HCT116 (cell line): ENCODE measurements at regions not wholly inside any gene's neighbourhood (a gene's known extent, or its start where the extent isn't known, plus 50 kb on each side); places are given as distances from the start of the nearest gene placed in this dataset.

Experiments used
- ATAC-seq: fragments of 200-7000 bp; cut with Tn5 transposase; 2 replicates; pipeline ENCODE4 v1.9.1; 2020; ENCODE audit warnings: mild to moderate bottlenecking, moderate library complexity
- BruUV-seq: library from RNA; stranded (reverse); fragments of 400-500 nt; replicated peaks from 2 replicates; lab custom pipeline; 2021; lab: Mats Ljungman, UMichigan
- CTCF ChIA-PET: fragments of 300-600 bp; sonication (Branson Sonifier 250); formaldehyde crosslinking; loops from one replicate; lab custom pipeline; 2021; ENCODE audit warnings: antibody characterized with exemption; lab: Charles Lee
- POLR2A ChIA-PET: fragments of 300-600, 350-600 bp; sonication (Branson Sonifier 250); formaldehyde crosslinking; loops from one replicate; lab custom pipeline; 2021; ENCODE audit warnings: antibody characterized with exemption; lab: Charles Lee
- RAD21 ChIA-PET, 2 experiments: fragments of 300-600 bp; sonication (Branson Sonifier 250); formaldehyde crosslinking; loops; one replicate each; lab custom pipeline; 2023; ENCODE audit warnings: low total read pairs in 2 of 2; ENCODE audit not compliant: uncharacterized antibody in 2 of 2, unreplicated experiment in 2 of 2, low non-redundant PET in 1 of 2; lab: Charles Lee
- DNase-seq: peaks from one replicate; pipeline ENCODE4 v3.0.0-alpha.2; 2010; ENCODE audit warnings: low read depth, low spot score
- H2AFZ ChIP-seq: fragments of 200-600 bp; shearing (Covaris generic), sonication (generic); 2 replicates; pipeline ENCODE4 v1.6.1; 2017; ENCODE audit warnings: low read depth, mixed run types, mixed read lengths, antibody characterized with exemption, low read length; ENCODE audit not compliant: poor library complexity, severe bottlenecking
- H3K27ac ChIP-seq: 2 replicates; pipeline ENCODE4 v1.5.1; 2012; ENCODE audit warnings: low read depth, low read length
- H3K27me3 ChIP-seq: fragments of 200-600 bp; sonication (generic); 2 replicates; pipeline ENCODE4 v1.6.1; 2016; ENCODE audit warnings: mixed run types, low read length, mixed read lengths; ENCODE audit not compliant: insufficient read depth
- H3K36me3 ChIP-seq, 2 experiments: fragments of 200-500 bp in 1 of 2; fragments of 200-600 bp in 1 of 2; sonication (Bioruptor generic) in 1 of 2; sonication (generic) in 1 of 2; 2 replicates each; pipeline versions ENCODE4 v1.5.1 to v1.6.1; 2014 to 2016; ENCODE audit warnings: low read length in 2 of 2, inconsistent platforms in 1 of 2, mixed read lengths in 1 of 2, mixed run types in 1 of 2; ENCODE audit not compliant: insufficient read depth in 2 of 2, control insufficient read depth in 1 of 2
- H3K4me1 ChIP-seq, 2 experiments: fragments of 200-600 bp in 1 of 2; sonication (generic) in 1 of 2; 2 replicates each; pipeline versions ENCODE4 v1.5.1 to v1.6.1; 2012 to 2017; ENCODE audit warnings: low read length in 2 of 2, inconsistent platforms in 1 of 2, mild to moderate bottlenecking in 1 of 2, mixed read lengths in 1 of 2, mixed run types in 1 of 2, moderate library complexity in 1 of 2; ENCODE audit not compliant: insufficient read depth in 2 of 2, control insufficient read depth in 1 of 2
- H3K4me2 ChIP-seq: fragments of 200-600 bp; sonication (generic); 2 replicates; pipeline ENCODE4 v1.6.1; 2017; ENCODE audit warnings: mixed run types, low read length, mixed read lengths
- H3K4me3 ChIP-seq, 2 experiments: fragments of 200-600 bp in 1 of 2; sonication (generic) in 1 of 2; replicated peaks in 1 of 2; 2 replicates each; pipeline ENCODE4 v1.5.1; 2011 to 2016; ENCODE audit warnings: low read length in 2 of 2, control low read depth in 1 of 2, low read depth in 1 of 2, mild to moderate bottlenecking in 1 of 2, mixed read lengths in 1 of 2, mixed run types in 1 of 2
- H3K79me2 ChIP-seq: fragments of 200-600 bp; sonication (generic); 2 replicates; pipeline ENCODE4 v1.6.1; 2017; ENCODE audit warnings: mild to moderate bottlenecking, mixed run types, low read length, moderate library complexity, mixed read lengths; ENCODE audit not compliant: insufficient read depth
- H3K9ac ChIP-seq: fragments of 200-600 bp; sonication (generic); 2 replicates; pipeline ENCODE4 v1.6.1; 2016; ENCODE audit warnings: low read length, mixed read lengths
- H3K9me2 ChIP-seq: fragments of 200-600 bp; sonication (generic), shearing (Covaris generic); 2 replicates; pipeline ENCODE4 v1.6.1; 2017; ENCODE audit warnings: mixed run types, mild to moderate bottlenecking, moderate library complexity; ENCODE audit not compliant: insufficient read depth
- H3K9me3 ChIP-seq, 2 experiments: fragments of 200-500 bp in 1 of 2; fragments of 200-600 bp in 1 of 2; sonication (Bioruptor generic) in 1 of 2; sonication (generic) in 1 of 2; 2 replicates each; pipeline ENCODE4 v1.6.1; 2014 to 2017; ENCODE audit warnings: low read length in 2 of 2, mixed read lengths in 2 of 2, inconsistent platforms in 1 of 2, low read depth in 1 of 2, mild to moderate bottlenecking in 1 of 2, mixed run types in 1 of 2, moderate library complexity in 1 of 2; ENCODE audit not compliant: control insufficient read depth in 1 of 2, insufficient read depth in 1 of 2
- H4K20me1 ChIP-seq: fragments of 200-600 bp; sonication (generic), shearing (Covaris generic); 2 replicates; pipeline ENCODE4 v1.6.1; 2017; ENCODE audit warnings: mixed run types, mild to moderate bottlenecking, moderate library complexity; ENCODE audit not compliant: insufficient read depth
- CBX3 ChIP-seq: IDR thresholded peaks from 2 replicates; pipeline ENCODE4 v1.6.1; 2012; ENCODE audit warnings: low read depth
- EGR1 ChIP-seq: IDR thresholded peaks from 2 replicates; pipeline ENCODE4 v1.6.1; 2012; ENCODE audit warnings: low read depth
- ELF1 ChIP-seq: IDR thresholded peaks from 2 replicates; pipeline ENCODE4 v1.6.1; 2012; ENCODE audit warnings: low read depth, borderline replicate concordance
- EZH2 ChIP-seq: fragments of 200-600 bp; sonication (generic); IDR thresholded peaks from 2 replicates; pipeline ENCODE4 v1.6.1; 2017; ENCODE audit warnings: antibody characterized with exemption, mixed run types
- EZH2phosphoT487 ChIP-seq: fragments of 200-600 bp; IDR thresholded peaks from 2 replicates; pipeline ENCODE4 v1.6.1; 2018; ENCODE audit warnings: antibody characterized with exemption, borderline replicate concordance
- FOSL1 ChIP-seq: IDR thresholded peaks from 2 replicates; pipeline ENCODE4 v1.6.1; 2012; ENCODE audit warnings: low read depth
- JUND ChIP-seq: IDR thresholded peaks from 2 replicates; pipeline ENCODE4 v1.6.1; 2012
- MAX ChIP-seq: IDR thresholded peaks from 2 replicates; pipeline ENCODE4 v1.6.1; 2012
- POLR2A ChIP-seq: IDR thresholded peaks from 2 replicates; pipeline ENCODE4 v1.7.0; 2011; ENCODE audit warnings: borderline replicate concordance; ENCODE audit not compliant: insufficient read depth, insufficient read length; ENCODE audit errors: extremely low read depth
- SIN3A ChIP-seq: IDR thresholded peaks from 2 replicates; pipeline ENCODE4 v1.6.1; 2012; ENCODE audit warnings: low read depth
- SP1 ChIP-seq: IDR thresholded peaks from 2 replicates; pipeline ENCODE4 v1.6.1; 2012; ENCODE audit warnings: low read depth
- SRF ChIP-seq: IDR thresholded peaks from 2 replicates; pipeline ENCODE4 v1.6.1; 2012; ENCODE audit warnings: low read depth
- TCF7L2 ChIP-seq: IDR thresholded peaks from 2 replicates; pipeline ENCODE4 v1.7.0; 2011; ENCODE audit warnings: borderline replicate concordance, inconsistent platforms; ENCODE audit not compliant: insufficient read depth, insufficient read length; ENCODE audit errors: extremely low read depth
- ZFX ChIP-seq: fragments of 450-650 bp; IDR thresholded peaks from 2 replicates; pipeline ENCODE4 v1.6.1; 2017
- ZNF274 ChIP-seq: fragments of 200-500 bp; sonication (Bioruptor generic); IDR thresholded peaks from 2 replicates; pipeline ENCODE4 v1.6.1; 2014; ENCODE audit warnings: mild to moderate bottlenecking, low read depth, low read length, inconsistent platforms
- intact Hi-C: fragments of 100-400 bp; cut with micrococcal nuclease; formaldehyde crosslinking; loops from 2 replicates; pipeline ENCODE4 v1.10.0; 2022
- TF ChIP-seq, protein P1 (sequence below): IDR thresholded peaks from 2 replicates; pipeline ENCODE4 v1.6.1; 2011; ENCODE audit warnings: mild to moderate bottlenecking, low read length, moderate library complexity; ENCODE audit not compliant: insufficient replicate concordance; ENCODE audit errors: extremely low read depth
- TF ChIP-seq, protein P2 (sequence below), 3 experiments: fragments of 200-600 bp in 1 of 3; sonication (generic) in 1 of 3; IDR thresholded peaks in 2 of 3; conservative IDR thresholded peaks in 1 of 3; 2 replicates each; pipeline ENCODE4 v1.5.1; 2012 to 2017; ENCODE audit warnings: low read depth in 2 of 3, low read length in 2 of 3, antibody characterized with exemption in 1 of 3, borderline replicate concordance in 1 of 3, control low read depth in 1 of 3, mild to moderate bottlenecking in 1 of 3, mixed read lengths in 1 of 3, mixed run types in 1 of 3, moderate library complexity in 1 of 3; ENCODE audit not compliant: insufficient read depth in 1 of 3
- TF ChIP-seq, protein P3 (sequence below): IDR thresholded peaks from 2 replicates; pipeline ENCODE4 v1.6.1; 2012

DNA sequence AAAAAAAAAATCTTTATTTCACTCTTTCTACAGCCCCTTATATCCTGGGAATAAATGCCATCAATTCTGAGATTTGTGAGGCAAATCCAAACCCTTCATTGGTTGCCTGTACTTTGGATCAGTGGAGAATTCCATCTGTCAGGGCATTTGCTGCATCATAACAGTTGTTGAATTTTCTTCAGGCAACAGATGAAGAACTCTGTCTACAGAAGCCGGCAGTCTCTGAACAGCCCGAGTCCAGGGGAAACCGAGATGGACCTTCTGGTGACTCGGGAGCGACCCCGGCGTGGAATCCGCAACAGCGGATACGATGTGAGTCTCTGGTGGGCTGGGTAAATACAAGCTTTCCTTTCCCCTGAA is 82.3 kb downstream of the C11orf91 start:
- H3K79me2 ChIP-seq: no peaks in the 10 kb centered on the region
- H3K4me1 ChIP-seq: no peaks in the 10 kb centered on the region
- no peaks in the 10 kb centered on the region for H3K27me3 ChIP-seq
- no peaks in the 10 kb centered on the region for H4K20me1 ChIP-seq
- H2AFZ ChIP-seq: no peak overlapping the region
- H3K4me3 ChIP-seq: no peak overlapping the region
- no peak overlapping the region for H3K27ac ChIP-seq
- DNase-seq (no peak), ATAC-seq (no peak)
- no TSS peak for BruUV-seq
- ChIA-PET RAD21 (no interaction called here), CTCF (no interaction called here), POLR2A (no interaction called here)
- intact Hi-C loops: no loop called here
- H3K9me2 ChIP-seq: no peaks in the 10 kb centered on the region
- TF ChIP-seq SP1: no peak
- no peak for TF ChIP-seq TCF7L2
- no peak for TF ChIP-seq ZNF274
- TF ChIP-seq EZH2: no peak
- TF ChIP-seq SIN3A: no peak
- no peak for TF ChIP-seq ZFX
- TF ChIP-seq, protein P1, sequence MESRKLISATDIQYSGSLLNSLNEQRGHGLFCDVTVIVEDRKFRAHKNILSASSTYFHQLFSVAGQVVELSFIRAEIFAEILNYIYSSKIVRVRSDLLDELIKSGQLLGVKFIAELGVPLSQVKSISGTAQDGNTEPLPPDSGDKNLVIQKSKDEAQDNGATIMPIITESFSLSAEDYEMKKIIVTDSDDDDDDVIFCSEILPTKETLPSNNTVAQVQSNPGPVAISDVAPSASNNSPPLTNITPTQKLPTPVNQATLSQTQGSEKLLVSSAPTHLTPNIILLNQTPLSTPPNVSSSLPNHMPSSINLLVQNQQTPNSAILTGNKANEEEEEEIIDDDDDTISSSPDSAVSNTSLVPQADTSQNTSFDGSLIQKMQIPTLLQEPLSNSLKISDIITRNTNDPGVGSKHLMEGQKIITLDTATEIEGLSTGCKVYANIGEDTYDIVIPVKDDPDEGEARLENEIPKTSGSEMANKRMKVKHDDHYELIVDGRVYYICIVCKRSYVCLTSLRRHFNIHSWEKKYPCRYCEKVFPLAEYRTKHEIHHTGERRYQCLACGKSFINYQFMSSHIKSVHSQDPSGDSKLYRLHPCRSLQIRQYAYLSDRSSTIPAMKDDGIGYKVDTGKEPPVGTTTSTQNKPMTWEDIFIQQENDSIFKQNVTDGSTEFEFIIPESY: no peak
- TF ChIP-seq ELF1: no peak
- TF ChIP-seq JUND: no peak
- TF ChIP-seq, protein P2, sequence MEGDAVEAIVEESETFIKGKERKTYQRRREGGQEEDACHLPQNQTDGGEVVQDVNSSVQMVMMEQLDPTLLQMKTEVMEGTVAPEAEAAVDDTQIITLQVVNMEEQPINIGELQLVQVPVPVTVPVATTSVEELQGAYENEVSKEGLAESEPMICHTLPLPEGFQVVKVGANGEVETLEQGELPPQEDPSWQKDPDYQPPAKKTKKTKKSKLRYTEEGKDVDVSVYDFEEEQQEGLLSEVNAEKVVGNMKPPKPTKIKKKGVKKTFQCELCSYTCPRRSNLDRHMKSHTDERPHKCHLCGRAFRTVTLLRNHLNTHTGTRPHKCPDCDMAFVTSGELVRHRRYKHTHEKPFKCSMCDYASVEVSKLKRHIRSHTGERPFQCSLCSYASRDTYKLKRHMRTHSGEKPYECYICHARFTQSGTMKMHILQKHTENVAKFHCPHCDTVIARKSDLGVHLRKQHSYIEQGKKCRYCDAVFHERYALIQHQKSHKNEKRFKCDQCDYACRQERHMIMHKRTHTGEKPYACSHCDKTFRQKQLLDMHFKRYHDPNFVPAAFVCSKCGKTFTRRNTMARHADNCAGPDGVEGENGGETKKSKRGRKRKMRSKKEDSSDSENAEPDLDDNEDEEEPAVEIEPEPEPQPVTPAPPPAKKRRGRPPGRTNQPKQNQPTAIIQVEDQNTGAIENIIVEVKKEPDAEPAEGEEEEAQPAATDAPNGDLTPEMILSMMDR (IDR thresholded peaks at IDR 0.05 in 2 of 3, conservative IDR thresholded peaks at IDR 0.05 in 1 of 3; ENCODE audit: borderline replicate concordance in 1 of 3, insufficient read depth in 1 of 3, low read depth in 2 of 3, low read length in 2 of 3): no peak
- no peak for TF ChIP-seq MAX
- TF ChIP-seq POLR2A: no peak
- TF ChIP-seq, protein P3, sequence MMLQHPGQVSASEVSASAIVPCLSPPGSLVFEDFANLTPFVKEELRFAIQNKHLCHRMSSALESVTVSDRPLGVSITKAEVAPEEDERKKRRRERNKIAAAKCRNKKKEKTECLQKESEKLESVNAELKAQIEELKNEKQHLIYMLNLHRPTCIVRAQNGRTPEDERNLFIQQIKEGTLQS: no peak
- TF ChIP-seq EZH2phosphoT487: no peak
- TF ChIP-seq SRF: no peak
- no peak for TF ChIP-seq CBX3
- TF ChIP-seq FOSL1: no peak
- TF ChIP-seq EGR1: no peak
- H3K4me2 ChIP-seq: no peak overlapping the region
- H3K9me3 ChIP-seq: no peaks in the 10 kb centered on the region
- no peak overlapping the region for H3K9ac ChIP-seq
- no peaks in the 10 kb centered on the region for H3K36me3 ChIP-seq
